HG03175 (cell line): ENCODE measurements at regions not wholly inside any gene's neighbourhood (a gene's known extent, or its start where the extent isn't known, plus 50 kb on each side); places are given as distances from the start of the nearest gene placed in this dataset.
"Not testable (repeated sequence)": the region's sequence is repeated elsewhere in the genome, so short reads cannot be mapped to it uniquely, and the experiment has no call there.

Experiments
- ATAC-seq: cut with Tn5 transposase; IDR thresholded peaks from one replicate; pipeline ENCODE4 v1.9.1; 2021; ENCODE audit warnings: mild to moderate bottlenecking, moderate library complexity; ENCODE audit not compliant: unreplicated experiment

DNA sequence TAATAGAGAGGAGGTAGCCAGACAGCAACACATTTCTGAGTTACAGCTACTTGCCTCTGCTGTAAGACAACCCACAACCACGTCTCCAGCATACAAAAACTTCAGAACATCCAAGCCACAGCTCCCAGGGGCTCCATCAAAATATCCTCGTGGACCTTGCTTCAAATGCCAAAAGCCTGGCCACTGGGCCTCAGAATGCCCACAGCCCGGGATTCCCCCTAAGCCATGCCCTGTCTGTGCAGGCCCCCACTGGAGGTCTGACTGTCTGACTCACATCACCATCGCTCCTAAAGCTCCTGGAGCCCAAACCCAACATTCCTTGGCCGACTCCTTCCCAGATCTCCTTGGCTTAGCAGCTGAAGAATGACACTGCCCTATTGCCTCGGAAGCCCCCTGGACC, 186.6 kb upstream of the MAGEB16 start:
- ATAC-seq: not testable (repeated sequence)

DNA sequence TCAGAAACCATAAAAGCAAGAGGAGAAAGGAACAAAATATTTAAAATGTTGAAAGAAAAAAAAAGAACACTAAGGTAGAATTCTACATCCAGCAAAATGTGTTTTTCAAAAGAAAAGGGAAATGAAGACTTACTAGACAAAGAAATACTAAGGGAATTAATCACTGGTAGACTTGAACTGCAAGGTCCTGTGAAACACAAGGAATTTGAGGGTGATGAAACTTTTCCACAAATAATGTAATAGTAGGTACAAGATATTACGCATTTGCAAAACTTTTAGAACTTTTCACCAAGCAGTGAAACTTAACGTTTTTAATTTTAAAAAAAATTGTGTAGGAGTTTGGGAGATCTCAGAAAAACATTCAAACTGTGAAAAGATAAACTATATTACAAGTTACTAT, 180.3 kb upstream of the MAGEB16 start:
- ATAC-seq: no peak

GRCh38 chrX:35622040-35622439, 176.1 kb upstream of the MAGEB16 start:
- ATAC-seq: no peak

- no peak for ATAC-seq
Observed at GRCh38 chrX:35622601-35623000, 175.5 kb upstream of the MAGEB16 start.

- ATAC-seq: no peak
Observed at GRCh38 chrX:35625714-35626113, 172.4 kb upstream of the MAGEB16 start.

DNA sequence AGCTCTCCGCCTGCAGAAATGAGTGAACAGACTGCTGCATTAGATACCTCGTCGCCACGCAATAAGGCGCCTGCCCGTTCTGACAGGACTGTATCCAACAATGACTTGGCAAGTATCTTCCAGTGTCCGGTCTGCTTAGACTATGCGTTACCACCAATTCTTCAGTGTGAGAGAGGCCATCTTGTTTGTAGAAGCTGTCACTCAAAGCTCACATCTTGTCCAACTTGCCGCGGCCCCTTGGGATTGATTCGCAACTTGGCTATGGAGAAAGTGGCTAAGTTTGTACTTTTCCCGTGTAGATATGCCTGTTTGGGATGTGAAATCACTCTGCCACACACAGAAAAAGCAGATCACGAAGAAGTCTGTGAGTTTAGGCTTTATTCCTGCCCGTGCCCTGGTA, 172.0 kb upstream of the MAGEB16 start:
- no peak for ATAC-seq

DNA sequence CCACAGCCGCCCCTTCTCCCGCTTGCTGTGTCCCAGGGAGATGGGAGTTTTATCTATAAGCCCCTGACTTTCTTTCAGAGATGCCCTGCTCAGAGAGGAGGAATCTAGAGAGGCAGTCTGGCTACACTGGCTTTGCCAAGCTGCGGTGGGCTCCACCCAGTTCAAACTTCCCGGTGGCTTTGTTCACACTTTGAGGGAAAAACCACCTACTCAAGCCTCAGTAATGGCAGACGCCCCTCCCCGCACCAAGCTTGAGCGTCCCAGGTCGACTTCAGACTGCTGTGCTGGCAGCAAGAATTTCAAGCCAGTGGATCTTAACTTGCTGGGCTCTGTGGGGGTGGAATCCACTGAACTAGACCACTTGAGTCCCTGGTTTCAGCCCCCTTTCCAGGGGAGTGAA, 162.2 kb upstream of the MAGEB16 start:
- not testable (repeated sequence) for ATAC-seq

GRCh38 chrX:35664833-35665232, 133.3 kb upstream of the MAGEB16 start:
- no peak for ATAC-seq

GRCh38 chrX:35665311-35665710, 132.8 kb upstream of the MAGEB16 start:
- ATAC-seq: no peak

- no peak for ATAC-seq
Observed at GRCh38 chrX:35670889-35671288, 127.3 kb upstream of the MAGEB16 start.

DNA sequence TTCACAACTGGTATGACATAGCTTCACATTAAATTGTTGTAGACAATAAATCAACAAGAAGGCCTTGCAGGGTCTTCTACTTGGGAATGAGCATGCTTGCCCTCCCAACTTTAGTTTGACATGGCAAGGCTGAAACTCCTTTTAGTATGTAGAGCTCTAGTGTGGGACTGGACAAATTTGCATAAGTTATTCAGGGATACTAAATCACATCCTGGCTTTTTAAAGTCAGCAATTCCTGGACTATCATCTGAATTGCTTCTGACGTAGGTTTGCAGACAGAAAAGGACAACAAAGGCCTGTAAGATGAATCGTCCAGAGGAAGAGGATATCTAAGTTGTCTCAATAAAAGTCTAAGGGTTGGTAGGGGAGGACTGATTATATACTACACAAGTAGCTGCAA, 123.0 kb upstream of the MAGEB16 start:
- no peak for ATAC-seq

DNA sequence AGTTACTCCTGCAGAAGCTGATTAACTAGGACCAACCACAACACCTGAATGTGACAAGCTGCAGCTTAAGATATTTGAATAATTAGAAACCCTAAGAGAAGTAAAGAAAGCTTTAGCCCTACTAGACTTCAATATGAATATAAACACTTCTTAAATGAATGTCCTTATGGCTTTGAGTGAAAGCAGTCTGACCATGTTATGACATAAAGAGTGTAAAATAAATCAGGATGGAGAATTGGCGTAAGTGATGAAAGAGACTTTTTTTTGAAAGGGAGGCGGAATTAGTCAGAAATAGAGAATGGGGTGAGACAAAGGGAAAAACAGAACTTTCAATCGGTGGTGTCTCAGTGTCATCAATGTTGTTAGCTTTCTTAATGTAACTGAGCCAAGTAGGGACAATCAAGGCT, 117.2 kb upstream of the MAGEB16 start:
- no peak for ATAC-seq

DNA sequence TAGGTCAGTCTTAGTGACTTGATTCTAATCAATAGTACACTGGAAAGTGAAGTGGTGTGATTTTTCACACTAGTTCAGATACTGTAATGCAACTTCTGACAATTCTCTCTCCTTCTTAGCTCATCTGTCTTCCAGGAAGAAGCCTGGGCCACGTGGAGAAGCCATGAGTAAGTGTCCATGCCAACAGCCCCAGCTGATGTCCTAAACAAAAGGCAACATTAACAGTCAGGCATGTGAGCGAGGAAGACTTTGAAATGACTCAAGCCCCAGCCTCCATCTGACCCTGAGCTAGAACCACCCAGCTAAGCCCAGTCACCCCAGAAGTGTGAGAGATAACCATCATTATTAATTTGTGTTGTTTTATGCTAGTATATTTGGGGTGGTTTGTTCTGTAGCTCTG, 115.7 kb upstream of the MAGEB16 start:
- no peak for ATAC-seq

GRCh38 chrX:35696760-35697234, 101.3 kb upstream of the MAGEB16 start:
- no peak for ATAC-seq

DNA sequence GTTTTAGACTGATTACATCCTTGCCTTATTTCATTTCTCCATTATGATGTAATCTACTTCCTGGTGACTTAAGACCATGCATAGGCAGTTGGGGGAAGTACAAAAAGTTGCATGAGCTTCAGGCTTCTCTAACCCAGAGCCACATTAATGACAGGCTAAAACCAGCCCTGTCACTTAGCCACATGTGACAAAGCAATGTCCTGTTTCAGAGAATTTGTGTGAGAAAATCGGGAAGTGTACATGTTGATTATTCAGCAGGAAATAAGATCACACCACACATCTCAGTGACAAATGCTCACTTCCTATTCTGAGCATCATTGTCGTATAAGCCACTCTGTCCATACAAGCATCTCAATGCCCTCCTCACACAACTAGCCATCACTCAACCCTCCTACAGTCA, 98.5 kb upstream of the MAGEB16 start:
- ATAC-seq: no peak

DNA sequence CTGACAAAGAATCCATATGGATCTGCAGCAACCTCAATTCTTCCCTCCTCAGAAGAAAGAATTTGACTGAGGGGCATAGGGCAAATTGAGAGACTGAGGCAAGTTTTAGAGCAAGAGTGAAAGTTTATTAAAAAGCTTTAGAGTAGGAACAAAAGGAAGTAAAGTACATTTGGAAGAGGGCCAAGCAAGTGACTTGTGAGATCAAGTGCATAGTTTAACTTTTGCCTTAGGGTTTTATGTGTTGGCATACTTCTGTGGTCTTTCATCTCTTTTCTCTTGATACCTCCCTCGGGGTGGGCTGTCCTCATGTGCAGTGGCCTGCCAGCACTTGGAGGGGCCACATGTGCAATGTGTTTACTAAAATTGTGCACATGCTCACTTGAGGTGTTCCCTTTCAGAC, 98.0 kb upstream of the MAGEB16 start:
- ATAC-seq: no peak

GRCh38 chrX:35711281-35711680, 86.9 kb upstream of the MAGEB16 start:
- no peak for ATAC-seq

- ATAC-seq: no peak
Observed at GRCh38 chrX:35722128-35722527, 76.0 kb upstream of the MAGEB16 start.

DNA sequence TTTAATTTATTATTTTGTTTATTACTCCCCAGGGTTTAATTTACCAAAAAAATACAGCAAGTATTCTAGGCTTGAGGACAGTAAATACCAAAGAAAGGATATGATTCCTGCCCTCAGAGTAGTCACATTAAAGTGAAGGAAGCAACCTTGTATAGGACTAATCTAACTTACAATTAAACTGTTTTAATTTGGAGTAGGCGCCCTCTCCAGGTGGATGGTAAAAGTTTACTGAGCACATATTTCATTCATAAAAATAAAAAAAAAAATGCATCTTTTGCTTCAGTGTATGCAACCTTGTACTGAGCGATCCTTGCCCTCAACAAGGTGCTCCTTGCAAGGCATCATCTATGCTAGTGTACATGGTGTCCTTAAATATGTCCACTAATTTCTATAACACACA, 72.0 kb upstream of the MAGEB16 start:
- ATAC-seq: no peak

DNA sequence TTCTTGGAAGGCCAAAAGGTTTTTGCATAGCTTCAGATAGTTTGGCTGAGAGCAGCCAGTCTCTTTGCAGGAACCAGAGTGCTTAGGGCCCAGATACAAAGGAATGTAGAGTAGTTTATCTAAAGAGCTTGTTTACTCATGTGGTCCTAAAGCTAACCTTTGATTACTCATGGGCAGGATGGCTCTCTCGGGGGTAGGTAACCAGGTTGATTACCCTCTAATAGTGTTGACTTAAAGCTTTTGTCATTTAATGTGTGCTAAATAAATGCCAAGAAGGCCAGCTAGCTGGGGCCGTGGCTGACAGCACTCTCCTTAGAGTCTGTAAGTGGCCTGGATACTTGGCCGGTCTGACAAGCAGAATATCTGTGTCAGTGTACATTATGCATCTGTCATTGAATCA, 69.7 kb upstream of the MAGEB16 start:
- ATAC-seq: no peak

DNA sequence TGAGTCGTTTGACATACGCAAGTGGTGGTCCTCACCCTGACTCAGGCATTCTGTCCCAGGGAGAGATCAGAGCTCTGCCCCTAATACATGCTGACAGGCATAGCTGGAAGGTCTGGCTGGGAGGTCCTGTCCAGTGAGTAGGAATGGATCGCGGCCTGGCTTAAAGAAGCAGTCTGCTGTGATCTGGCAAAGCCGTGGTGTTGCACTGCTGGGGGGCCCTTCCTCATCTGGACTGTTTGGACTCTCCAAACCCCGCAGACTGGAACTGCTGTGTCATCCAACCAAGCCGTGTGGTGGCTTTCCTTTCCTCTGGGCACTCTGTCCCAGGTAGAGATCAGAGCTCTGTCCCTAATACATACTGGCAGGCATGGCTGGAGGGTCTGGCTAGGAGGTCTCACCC, 64.3 kb upstream of the MAGEB16 start:
- ATAC-seq: no peak

DNA sequence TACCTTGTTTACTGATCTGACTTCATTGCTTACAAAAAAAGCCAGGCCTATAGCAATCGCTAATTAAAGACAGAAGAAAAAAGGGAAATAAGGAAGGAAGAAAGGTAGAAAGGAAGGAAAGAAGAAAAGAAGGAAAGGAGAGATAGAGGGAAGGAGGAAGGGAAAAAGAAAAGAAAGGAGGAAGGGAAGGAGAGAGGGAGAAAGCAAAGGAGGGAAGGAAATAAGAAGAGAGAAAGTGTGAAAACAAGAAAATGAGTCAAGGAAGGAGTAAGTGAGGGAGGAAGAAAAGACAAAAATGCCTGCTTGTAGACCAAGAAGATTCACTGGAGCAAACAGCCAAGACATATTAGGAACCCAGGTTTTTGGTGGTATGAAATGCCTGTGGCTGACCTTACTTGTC, 57.0 kb upstream of the MAGEB16 start:
- ATAC-seq: no peak

DNA sequence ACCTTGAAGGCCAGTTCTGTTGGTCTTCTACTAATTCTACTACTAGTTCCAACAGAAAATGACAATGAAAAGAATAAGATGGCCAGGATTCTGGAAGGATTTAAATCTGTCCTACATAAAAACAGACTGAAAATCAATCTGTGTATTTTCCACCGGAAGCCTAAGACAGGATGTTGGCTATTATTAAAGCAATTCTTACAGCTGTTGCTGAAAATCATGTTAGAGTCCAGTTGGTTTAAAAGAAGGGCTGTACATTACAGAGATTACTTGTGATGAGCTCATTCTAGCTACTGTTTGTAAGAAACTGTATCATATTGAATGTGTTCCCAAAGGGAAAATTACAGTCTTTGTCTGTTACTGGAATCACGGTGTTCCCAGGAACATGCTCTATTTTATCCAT, 54.8 kb upstream of the MAGEB16 start:
- ATAC-seq: no peak
